ENCODE measurements at regions not wholly inside any gene's neighbourhood (a gene's known extent, or its start where the extent isn't known, plus 50 kb on each side); places are given as distances from the start of the nearest gene placed in this dataset.

DNA sequence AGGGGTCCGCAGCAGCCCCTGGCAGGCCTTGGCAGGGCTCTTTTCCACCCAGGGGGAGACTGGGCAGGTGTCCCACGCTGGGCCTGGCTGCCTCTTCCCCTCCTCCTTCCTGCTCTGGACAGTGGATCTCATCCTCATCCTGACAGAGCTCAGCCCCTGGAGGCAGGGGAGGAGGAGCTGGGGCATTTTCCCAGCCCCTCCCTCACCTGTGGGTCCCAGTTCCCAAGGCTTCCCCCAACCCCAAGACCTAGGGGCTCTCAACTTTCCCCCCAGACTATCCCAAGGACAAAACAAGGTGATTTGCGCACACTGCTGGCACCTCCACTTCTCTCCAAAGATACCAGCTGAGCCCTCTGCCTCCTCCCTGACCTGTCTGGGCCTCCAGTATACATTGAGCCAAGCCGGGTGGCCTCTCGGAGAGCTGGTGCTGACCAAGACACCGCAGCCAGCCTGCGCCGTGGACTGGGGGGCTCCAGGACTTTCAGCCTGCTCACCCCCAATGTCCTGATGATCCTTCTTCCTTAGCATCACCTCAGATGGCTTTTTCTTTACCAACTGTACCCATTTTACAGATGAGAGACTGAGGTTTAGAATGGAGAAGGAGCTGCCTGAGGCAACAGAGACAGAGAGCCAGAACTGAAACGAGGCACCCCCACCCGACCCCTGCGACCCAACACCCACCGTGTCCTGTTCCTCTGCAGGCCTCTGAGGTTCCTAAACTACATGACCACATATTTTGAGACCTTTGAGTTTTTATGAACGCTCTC, 126.6 kb downstream of the BARX1 start:
- TF ChIP-seq, protein P1, sequence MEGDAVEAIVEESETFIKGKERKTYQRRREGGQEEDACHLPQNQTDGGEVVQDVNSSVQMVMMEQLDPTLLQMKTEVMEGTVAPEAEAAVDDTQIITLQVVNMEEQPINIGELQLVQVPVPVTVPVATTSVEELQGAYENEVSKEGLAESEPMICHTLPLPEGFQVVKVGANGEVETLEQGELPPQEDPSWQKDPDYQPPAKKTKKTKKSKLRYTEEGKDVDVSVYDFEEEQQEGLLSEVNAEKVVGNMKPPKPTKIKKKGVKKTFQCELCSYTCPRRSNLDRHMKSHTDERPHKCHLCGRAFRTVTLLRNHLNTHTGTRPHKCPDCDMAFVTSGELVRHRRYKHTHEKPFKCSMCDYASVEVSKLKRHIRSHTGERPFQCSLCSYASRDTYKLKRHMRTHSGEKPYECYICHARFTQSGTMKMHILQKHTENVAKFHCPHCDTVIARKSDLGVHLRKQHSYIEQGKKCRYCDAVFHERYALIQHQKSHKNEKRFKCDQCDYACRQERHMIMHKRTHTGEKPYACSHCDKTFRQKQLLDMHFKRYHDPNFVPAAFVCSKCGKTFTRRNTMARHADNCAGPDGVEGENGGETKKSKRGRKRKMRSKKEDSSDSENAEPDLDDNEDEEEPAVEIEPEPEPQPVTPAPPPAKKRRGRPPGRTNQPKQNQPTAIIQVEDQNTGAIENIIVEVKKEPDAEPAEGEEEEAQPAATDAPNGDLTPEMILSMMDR (IDR thresholded peaks at IDR 0.05 in 4 of 5, conservative IDR thresholded peaks at IDR 0.05 in 1 of 5): no peak
- TF ChIP-seq POLR2A (IDR thresholded peaks at IDR 0.05): no peak

Measured in gastrocnemius medialis (tissue), 4 donors.